Right atrium auricular region (tissue), 2 donors: ENCODE measurements at regions not wholly inside any gene's neighbourhood (a gene's known extent, or its start where the extent isn't known, plus 50 kb on each side); places are given as distances from the start of the nearest gene placed in this dataset.

Experiments
- DNase-seq: peaks from one replicate; pipeline ENCODE4 v3.0.0-alpha.2; 2019; ENCODE audit warnings: low spot score
- H3K27ac ChIP-seq, 2 donors: fragments of 200-600 bp; sonication (generic); 1 replicate in 1 of 2; 2 replicates in 1 of 2; pipeline ENCODE4 v1.5.1; 2016 to 2019
- H3K27me3 ChIP-seq, 2 donors: fragments of 200-600 bp; sonication (generic); one replicate each; pipeline versions ENCODE4 v1.5.1 to v1.6.0; 2017 to 2019
- H3K36me3 ChIP-seq: fragments of 200-600 bp; sonication (generic); one replicate; pipeline ENCODE4 v1.5.1; 2016
- H3K4me1 ChIP-seq, 2 donors: fragments of 200-600 bp; sonication (generic); one replicate each; pipeline versions ENCODE4 v1.5.1 to v1.6.0; 2017 to 2019
- H3K4me3 ChIP-seq, 2 donors: fragments of 200-600 bp; sonication (generic); 1 replicate in 1 of 2; 2 replicates in 1 of 2; pipeline ENCODE4 v1.5.1; 2017 to 2019; ENCODE audit warnings: mild to moderate bottlenecking in 1 of 2, moderate library complexity in 1 of 2
- H3K9me3 ChIP-seq, 2 donors: fragments of 200-600 bp; sonication (generic); one replicate each; pipeline ENCODE4 v1.5.1; 2019
- microRNA-seq, 2 donors: library from miRNA; unstranded; fragments of <30 nt; microRNA quantifications; one replicate each; pipeline ENCODE4, GENCODE V29; 2016 to 2017; ENCODE audit warnings: borderline number of aligned reads in 2 of 2, borderline replicate concordance in 1 of 2
- TF ChIP-seq, protein P1 (sequence below), 2 donors: fragments of 200-600 bp; sonication (generic); IDR thresholded peaks; one replicate each; pipeline ENCODE4 v1.5.1; 2019; ENCODE audit warnings: antibody characterized with exemption in 2 of 2

DNA sequence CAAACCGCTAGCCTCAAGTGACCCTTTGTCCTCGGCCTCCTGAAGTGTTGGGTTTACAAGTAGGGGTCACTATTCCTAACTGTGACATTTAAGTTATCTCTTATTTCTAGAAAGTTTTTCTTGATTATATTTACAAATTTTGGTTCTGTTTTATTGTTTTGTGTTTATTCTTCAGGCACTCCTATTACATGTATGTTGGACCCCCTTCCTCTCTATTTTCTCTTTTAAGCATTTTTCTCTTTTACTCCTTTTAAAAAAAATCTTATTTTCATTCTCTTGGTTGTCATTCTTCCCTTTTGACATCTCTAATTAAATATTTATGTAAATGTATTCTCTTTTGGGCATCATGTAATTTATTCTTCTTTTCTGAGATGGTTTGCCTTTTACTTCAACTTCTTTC, 50.4 kb upstream of the MAP3K7 start:
- no peak for DNase-seq
- Histone ChIP-seq H3K4me3 (no peak overlapping the region), H3K9me3 (peaks cover 0 to 14% of the 10 kb centered on the region in 2 donors), H3K27ac (no peak overlapping the region), H3K27me3 (no peaks in the 10 kb centered on the region), H3K36me3 (no peaks in the 10 kb centered on the region), H3K4me1 (no peaks in the 10 kb centered on the region)
- TF ChIP-seq, protein P1, sequence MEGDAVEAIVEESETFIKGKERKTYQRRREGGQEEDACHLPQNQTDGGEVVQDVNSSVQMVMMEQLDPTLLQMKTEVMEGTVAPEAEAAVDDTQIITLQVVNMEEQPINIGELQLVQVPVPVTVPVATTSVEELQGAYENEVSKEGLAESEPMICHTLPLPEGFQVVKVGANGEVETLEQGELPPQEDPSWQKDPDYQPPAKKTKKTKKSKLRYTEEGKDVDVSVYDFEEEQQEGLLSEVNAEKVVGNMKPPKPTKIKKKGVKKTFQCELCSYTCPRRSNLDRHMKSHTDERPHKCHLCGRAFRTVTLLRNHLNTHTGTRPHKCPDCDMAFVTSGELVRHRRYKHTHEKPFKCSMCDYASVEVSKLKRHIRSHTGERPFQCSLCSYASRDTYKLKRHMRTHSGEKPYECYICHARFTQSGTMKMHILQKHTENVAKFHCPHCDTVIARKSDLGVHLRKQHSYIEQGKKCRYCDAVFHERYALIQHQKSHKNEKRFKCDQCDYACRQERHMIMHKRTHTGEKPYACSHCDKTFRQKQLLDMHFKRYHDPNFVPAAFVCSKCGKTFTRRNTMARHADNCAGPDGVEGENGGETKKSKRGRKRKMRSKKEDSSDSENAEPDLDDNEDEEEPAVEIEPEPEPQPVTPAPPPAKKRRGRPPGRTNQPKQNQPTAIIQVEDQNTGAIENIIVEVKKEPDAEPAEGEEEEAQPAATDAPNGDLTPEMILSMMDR (IDR thresholded peaks at IDR 0.05): no peak

Small RNA genes in the stretch of these regions (microRNA-seq; reads per million reads assigned to microRNA genes)
- gene MIR4643: 0 reads per million in 2 donors
